Neural crest cell (in vitro differentiated cells): ENCODE measurements at regions not wholly inside any gene's neighbourhood (a gene's known extent, or its start where the extent isn't known, plus 50 kb on each side); places are given as distances from the start of the nearest gene placed in this dataset.
A peak's percentile ranks its signal among the peaks of the same experiment; 100 is the strongest.
"Not testable (repeated sequence)": the region's sequence is repeated elsewhere in the genome, so short reads cannot be mapped to it uniquely, and the experiment has no call there.

Experiments
- DNase-seq: peaks from one replicate; pipeline ENCODE4 v3.0.0; 2021; ENCODE audit warnings: low read depth, mixed read lengths, low spot score
- H3K27ac Mint-ChIP-seq: one replicate; pipeline ENCODE4 v1.8.0; 2021; ENCODE audit warnings: mild to moderate bottlenecking, mixed read lengths; ENCODE audit not compliant: unreplicated experiment
- H3K27me3 Mint-ChIP-seq: 2 replicates; pipeline ENCODE4 v1.8.0; 2021; ENCODE audit warnings: low read depth, mild to moderate bottlenecking, mixed read lengths
- H3K36me3 Mint-ChIP-seq: 2 replicates; pipeline ENCODE4 v1.8.0; 2021; ENCODE audit warnings: low read depth, mild to moderate bottlenecking, mixed read lengths
- H3K4me1 Mint-ChIP-seq: 2 replicates; pipeline ENCODE4 v1.8.0; 2021; ENCODE audit warnings: mixed read lengths
- H3K4me3 Mint-ChIP-seq: one replicate; pipeline ENCODE4 v1.8.0; 2021; ENCODE audit warnings: mild to moderate bottlenecking, mixed read lengths
- H3K9me3 Mint-ChIP-seq: 2 replicates; pipeline ENCODE4 v1.8.0; 2021; ENCODE audit warnings: mixed read lengths
- TF ChIP-seq, protein P1 (sequence below): fragments of 200-600 bp; sonication (generic); conservative IDR thresholded peaks from 2 replicates; pipeline ENCODE4 v1.5.0; 2021; ENCODE audit warnings: antibody characterized with exemption, mild to moderate bottlenecking

GRCh38 chr2:7438855-7439254, 521.6 kb downstream of the RNF144A start:
- H3K36me3 Mint-ChIP-seq: no peaks in the 10 kb centered on the region
- peaks cover 8% of the 10 kb centered on the region for H3K9me3 Mint-ChIP-seq
- H3K4me3 Mint-ChIP-seq: no peak overlapping the region
- TF ChIP-seq, protein P1, sequence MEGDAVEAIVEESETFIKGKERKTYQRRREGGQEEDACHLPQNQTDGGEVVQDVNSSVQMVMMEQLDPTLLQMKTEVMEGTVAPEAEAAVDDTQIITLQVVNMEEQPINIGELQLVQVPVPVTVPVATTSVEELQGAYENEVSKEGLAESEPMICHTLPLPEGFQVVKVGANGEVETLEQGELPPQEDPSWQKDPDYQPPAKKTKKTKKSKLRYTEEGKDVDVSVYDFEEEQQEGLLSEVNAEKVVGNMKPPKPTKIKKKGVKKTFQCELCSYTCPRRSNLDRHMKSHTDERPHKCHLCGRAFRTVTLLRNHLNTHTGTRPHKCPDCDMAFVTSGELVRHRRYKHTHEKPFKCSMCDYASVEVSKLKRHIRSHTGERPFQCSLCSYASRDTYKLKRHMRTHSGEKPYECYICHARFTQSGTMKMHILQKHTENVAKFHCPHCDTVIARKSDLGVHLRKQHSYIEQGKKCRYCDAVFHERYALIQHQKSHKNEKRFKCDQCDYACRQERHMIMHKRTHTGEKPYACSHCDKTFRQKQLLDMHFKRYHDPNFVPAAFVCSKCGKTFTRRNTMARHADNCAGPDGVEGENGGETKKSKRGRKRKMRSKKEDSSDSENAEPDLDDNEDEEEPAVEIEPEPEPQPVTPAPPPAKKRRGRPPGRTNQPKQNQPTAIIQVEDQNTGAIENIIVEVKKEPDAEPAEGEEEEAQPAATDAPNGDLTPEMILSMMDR: no peak
- H3K27ac Mint-ChIP-seq: no peak overlapping the region
- DNase-seq: no peak
- H3K27me3 Mint-ChIP-seq: no peaks in the 10 kb centered on the region
- H3K4me1 Mint-ChIP-seq: peaks cover 7% of the 10 kb centered on the region

DNA sequence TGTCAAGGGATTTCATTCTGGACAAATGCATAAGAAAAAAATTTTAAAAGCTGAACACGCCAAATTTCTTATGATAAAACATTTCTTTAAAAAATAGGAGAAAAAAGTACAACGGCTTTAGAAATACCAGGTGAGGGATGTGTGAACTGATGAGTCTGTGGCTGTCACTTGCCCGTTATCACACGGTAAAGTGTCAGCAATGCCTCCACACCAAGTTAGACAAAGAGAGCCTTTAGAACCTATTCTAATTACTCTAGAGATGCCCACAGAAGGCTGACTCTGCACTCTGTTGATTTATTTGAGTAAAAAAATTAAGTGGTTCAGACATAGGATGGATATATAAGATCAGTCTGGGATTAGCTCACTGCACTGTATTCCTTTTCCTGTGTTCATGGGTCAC, 523.8 kb downstream of the RNF144A start:
- H3K27me3 Mint-ChIP-seq: no peaks in the 10 kb centered on the region
- H3K9me3 Mint-ChIP-seq: peaks cover 10% of the 10 kb centered on the region
- no peak overlapping the region for H3K27ac Mint-ChIP-seq

GRCh38 chr2:7441841-7442240, 524.6 kb downstream of the RNF144A start:
- not testable (repeated sequence) for H3K4me3 Mint-ChIP-seq, H3K27me3 Mint-ChIP-seq, H3K36me3 Mint-ChIP-seq, DNase-seq, H3K27ac Mint-ChIP-seq, H3K4me1 Mint-ChIP-seq
- peaks cover 10% of the 10 kb centered on the region for H3K9me3 Mint-ChIP-seq

More for the DNA sequence above, 523.8 kb downstream of the RNF144A start:
- Mint-ChIP-seq H3K4me1 (peaks cover 7% of the 10 kb centered on the region), H3K36me3 (no peaks in the 10 kb centered on the region), H3K4me3 (no peak overlapping the region)
- TF ChIP-seq, protein P1: no peak
- DNase-seq: no peak

DNA sequence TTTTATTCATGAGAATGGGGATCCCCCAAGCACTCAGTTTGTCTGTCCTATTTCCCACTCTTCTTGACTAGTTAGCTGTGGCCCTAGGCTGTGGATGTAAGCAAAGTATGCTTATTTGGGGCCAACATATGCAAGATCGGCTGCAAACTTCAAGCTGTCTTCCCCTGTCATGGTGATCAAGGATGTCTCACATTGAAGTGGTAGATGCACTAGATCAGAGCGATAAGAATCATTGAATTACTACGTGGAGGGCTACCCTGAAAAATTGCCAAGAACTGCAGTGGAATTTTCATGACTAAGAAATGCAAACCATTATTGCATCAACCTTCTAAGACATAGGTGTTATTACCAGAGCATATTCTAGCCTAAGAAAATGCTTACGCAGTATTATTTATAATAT, 527.4 kb downstream of the RNF144A start:
- Mint-ChIP-seq H3K27ac (peak overlapping the region; percentile 24), H3K9me3 (peaks cover 8% of the 10 kb centered on the region), H3K36me3 (no peaks in the 10 kb centered on the region), H3K27me3 (no peaks in the 10 kb centered on the region), H3K4me3 (no peak overlapping the region), H3K4me1 (peaks cover 7% of the 10 kb centered on the region)
- TF ChIP-seq, protein P1: no peak
- no peak for DNase-seq

- Mint-ChIP-seq H3K27ac (no peak overlapping the region), H3K4me3 (no peak overlapping the region), H3K27me3 (no peaks in the 10 kb centered on the region), H3K4me1 (no peaks in the 10 kb centered on the region), H3K9me3 (peaks cover 2% of the 10 kb centered on the region), H3K36me3 (no peaks in the 10 kb centered on the region)
- TF ChIP-seq, protein P1: no peak
- no peak for DNase-seq
These were observed 531.5 kb downstream of the RNF144A start for GRCh38 chr2:7448578-7449264.

- H3K27ac Mint-ChIP-seq: no peak overlapping the region
- no peak for DNase-seq
- H3K4me3 Mint-ChIP-seq: no peak overlapping the region
- no peaks in the 10 kb centered on the region for H3K27me3 Mint-ChIP-seq
- peaks cover 2% of the 10 kb centered on the region for H3K9me3 Mint-ChIP-seq
- TF ChIP-seq, protein P1: no peak
- H3K36me3 Mint-ChIP-seq: no peaks in the 10 kb centered on the region
- no peaks in the 10 kb centered on the region for H3K4me1 Mint-ChIP-seq
These were observed 532.1 kb downstream of the RNF144A start for GRCh38 chr2:7449298-7449697.
